Panc1 (cell line): ENCODE measurements at regions not wholly inside any gene's neighbourhood (a gene's known extent, or its start where the extent isn't known, plus 50 kb on each side); places are given as distances from the start of the nearest gene placed in this dataset.

Experiments used
- ATAC-seq: fragments of 200-7000 bp; cut with Tn5 transposase; 2 replicates; pipeline ENCODE4 v1.9.1; 2020; ENCODE audit warnings: mild to moderate bottlenecking, moderate library complexity
- BruUV-seq: library from RNA; stranded (reverse); fragments of 400-500 nt; replicated peaks from 2 replicates; lab custom pipeline; 2021; lab: Mats Ljungman, UMichigan
- CTCF ChIA-PET: fragments of 300-600 bp; sonication (Branson Sonifier 250); formaldehyde crosslinking; loops from one replicate; lab custom pipeline; 2022; ENCODE audit warnings: antibody characterized with exemption; lab: Charles Lee
- POLR2A ChIA-PET: fragments of 300-600 bp; sonication (Branson Sonifier 250); formaldehyde crosslinking; loops from one replicate; lab custom pipeline; 2022; ENCODE audit warnings: antibody characterized with exemption; lab: Charles Lee
- DNase-seq: peaks from one replicate; pipeline ENCODE4 v3.0.0-alpha.2; 2010; ENCODE audit warnings: low read depth, low spot score
- H3K27ac ChIP-seq: 2 replicates; pipeline ENCODE4 v1.5.1; 2011; ENCODE audit warnings: mild to moderate bottlenecking, low read length, inconsistent platforms
- H3K27me3 ChIP-seq: fragments of 200-500 bp; sonication (Bioruptor generic); 2 replicates; pipeline ENCODE4 v1.6.0; 2014; ENCODE audit warnings: low read length, inconsistent platforms; ENCODE audit not compliant: control insufficient read depth, insufficient read depth
- H3K36me3 ChIP-seq: fragments of 200-500 bp; sonication (Bioruptor generic); 2 replicates; pipeline ENCODE4 v1.5.1; 2014; ENCODE audit warnings: inconsistent platforms, mild to moderate bottlenecking, low read length, moderate library complexity; ENCODE audit not compliant: control insufficient read depth, insufficient read depth
- H3K4me1 ChIP-seq: 2 replicates; pipeline ENCODE4 v1.5.1; 2011; ENCODE audit warnings: inconsistent platforms, mild to moderate bottlenecking, low read length, moderate library complexity; ENCODE audit not compliant: control insufficient read depth, insufficient read depth
- H3K4me3 ChIP-seq, 2 experiments: 2 replicates each; pipeline ENCODE4 v1.5.1; 2011 to 2012; ENCODE audit warnings: low read depth in 2 of 2, low read length in 2 of 2, mild to moderate bottlenecking in 2 of 2, inconsistent platforms in 1 of 2, moderate library complexity in 1 of 2
- H3K9me3 ChIP-seq: fragments of 200-500 bp; sonication (Bioruptor generic); 2 replicates; pipeline ENCODE4 v1.5.1; 2014; ENCODE audit warnings: low read depth, mild to moderate bottlenecking, inconsistent platforms, low read length, moderate library complexity; ENCODE audit not compliant: control insufficient read depth, insufficient read depth
- POLR2AphosphoS5 ChIP-seq: IDR thresholded peaks from 2 replicates; pipeline ENCODE4 v1.6.1; 2012; ENCODE audit warnings: mild to moderate bottlenecking, low read depth, low read length, moderate library complexity
- SIN3A ChIP-seq: IDR thresholded peaks from 2 replicates; pipeline ENCODE4 v1.6.1; 2012; ENCODE audit warnings: low read depth, mild to moderate bottlenecking, low read length, moderate library complexity, borderline replicate concordance; ENCODE audit not compliant: insufficient read depth
- TCF7L2 ChIP-seq: IDR thresholded peaks from 2 replicates; pipeline ENCODE4 v1.6.1; 2011; ENCODE audit warnings: mild to moderate bottlenecking, low read depth, low read length, inconsistent platforms
- in situ Hi-C: cut with HindIII; loops from 2 replicates; pipeline ENCODE4 v1.10.0; 2016; ENCODE audit warnings: low sequenced_read_pairs, low pct_unique_long_range_greater_than_20kb
- intact Hi-C: fragments of 100-400 bp; cut with micrococcal nuclease; formaldehyde crosslinking; loops from one replicate; pipeline ENCODE4 v1.10.0; 2022; ENCODE audit not compliant: unreplicated experiment
- TF ChIP-seq, protein P1 (sequence below): fragments of 450-650 bp; IDR thresholded peaks from 2 replicates; pipeline ENCODE4 v1.5.1; 2017; ENCODE audit warnings: mild to moderate bottlenecking
- TF ChIP-seq, protein P2 (sequence below), 2 experiments: IDR thresholded peaks; 2 replicates each; pipeline ENCODE4 v1.6.1; 2011 to 2012; ENCODE audit warnings: low read depth in 2 of 2, control low read depth in 1 of 2, low read length in 1 of 2, mild to moderate bottlenecking in 1 of 2, moderate library complexity in 1 of 2; ENCODE audit not compliant: insufficient read depth in 1 of 2

DNA sequence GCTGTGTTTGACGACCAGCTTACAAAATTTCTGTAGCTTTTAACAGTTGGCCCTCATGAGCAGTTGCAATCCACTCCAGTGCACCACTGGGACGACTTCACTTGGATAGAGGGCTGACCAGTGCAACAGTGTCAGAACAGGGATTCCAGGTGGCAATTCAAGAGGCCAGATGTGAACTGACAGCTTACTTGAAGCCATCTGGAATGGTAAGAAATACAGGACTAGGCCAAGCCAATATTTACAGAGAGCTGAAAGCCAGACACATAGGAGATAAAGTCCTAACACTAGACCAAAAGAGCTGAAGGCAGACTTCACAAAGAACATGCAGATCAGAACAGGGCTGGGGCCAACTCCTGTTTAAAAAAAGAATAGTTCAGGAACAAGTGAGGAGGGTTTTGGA lies 93.5 kb upstream of the NFIA start:
- BruUV-seq = no TSS peak
- in situ Hi-C loops (no loop called here), intact Hi-C loops (no loop called here)
- Histone ChIP-seq H3K36me3 (no peaks in the 10 kb centered on the region), H3K4me3 (no peak overlapping the region), H3K27ac (no peak overlapping the region), H3K9me3 (no peaks in the 10 kb centered on the region), H3K27me3 (no peaks in the 10 kb centered on the region), H3K4me1 (no peaks in the 10 kb centered on the region)
- no peak for ATAC-seq
- ChIA-PET POLR2A (interaction anchor here (0.6 kb wide), 1 partner anchor 93 kb away, joined by 4 read pairs; the partner anchor contains the start of gene NFIA), CTCF (no interaction called here)
- TF ChIP-seq, protein P1, sequence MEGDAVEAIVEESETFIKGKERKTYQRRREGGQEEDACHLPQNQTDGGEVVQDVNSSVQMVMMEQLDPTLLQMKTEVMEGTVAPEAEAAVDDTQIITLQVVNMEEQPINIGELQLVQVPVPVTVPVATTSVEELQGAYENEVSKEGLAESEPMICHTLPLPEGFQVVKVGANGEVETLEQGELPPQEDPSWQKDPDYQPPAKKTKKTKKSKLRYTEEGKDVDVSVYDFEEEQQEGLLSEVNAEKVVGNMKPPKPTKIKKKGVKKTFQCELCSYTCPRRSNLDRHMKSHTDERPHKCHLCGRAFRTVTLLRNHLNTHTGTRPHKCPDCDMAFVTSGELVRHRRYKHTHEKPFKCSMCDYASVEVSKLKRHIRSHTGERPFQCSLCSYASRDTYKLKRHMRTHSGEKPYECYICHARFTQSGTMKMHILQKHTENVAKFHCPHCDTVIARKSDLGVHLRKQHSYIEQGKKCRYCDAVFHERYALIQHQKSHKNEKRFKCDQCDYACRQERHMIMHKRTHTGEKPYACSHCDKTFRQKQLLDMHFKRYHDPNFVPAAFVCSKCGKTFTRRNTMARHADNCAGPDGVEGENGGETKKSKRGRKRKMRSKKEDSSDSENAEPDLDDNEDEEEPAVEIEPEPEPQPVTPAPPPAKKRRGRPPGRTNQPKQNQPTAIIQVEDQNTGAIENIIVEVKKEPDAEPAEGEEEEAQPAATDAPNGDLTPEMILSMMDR = no peak
- TF ChIP-seq POLR2AphosphoS5 (no peak), SIN3A (no peak), TCF7L2 (no peak)
- TF ChIP-seq, protein P2, sequence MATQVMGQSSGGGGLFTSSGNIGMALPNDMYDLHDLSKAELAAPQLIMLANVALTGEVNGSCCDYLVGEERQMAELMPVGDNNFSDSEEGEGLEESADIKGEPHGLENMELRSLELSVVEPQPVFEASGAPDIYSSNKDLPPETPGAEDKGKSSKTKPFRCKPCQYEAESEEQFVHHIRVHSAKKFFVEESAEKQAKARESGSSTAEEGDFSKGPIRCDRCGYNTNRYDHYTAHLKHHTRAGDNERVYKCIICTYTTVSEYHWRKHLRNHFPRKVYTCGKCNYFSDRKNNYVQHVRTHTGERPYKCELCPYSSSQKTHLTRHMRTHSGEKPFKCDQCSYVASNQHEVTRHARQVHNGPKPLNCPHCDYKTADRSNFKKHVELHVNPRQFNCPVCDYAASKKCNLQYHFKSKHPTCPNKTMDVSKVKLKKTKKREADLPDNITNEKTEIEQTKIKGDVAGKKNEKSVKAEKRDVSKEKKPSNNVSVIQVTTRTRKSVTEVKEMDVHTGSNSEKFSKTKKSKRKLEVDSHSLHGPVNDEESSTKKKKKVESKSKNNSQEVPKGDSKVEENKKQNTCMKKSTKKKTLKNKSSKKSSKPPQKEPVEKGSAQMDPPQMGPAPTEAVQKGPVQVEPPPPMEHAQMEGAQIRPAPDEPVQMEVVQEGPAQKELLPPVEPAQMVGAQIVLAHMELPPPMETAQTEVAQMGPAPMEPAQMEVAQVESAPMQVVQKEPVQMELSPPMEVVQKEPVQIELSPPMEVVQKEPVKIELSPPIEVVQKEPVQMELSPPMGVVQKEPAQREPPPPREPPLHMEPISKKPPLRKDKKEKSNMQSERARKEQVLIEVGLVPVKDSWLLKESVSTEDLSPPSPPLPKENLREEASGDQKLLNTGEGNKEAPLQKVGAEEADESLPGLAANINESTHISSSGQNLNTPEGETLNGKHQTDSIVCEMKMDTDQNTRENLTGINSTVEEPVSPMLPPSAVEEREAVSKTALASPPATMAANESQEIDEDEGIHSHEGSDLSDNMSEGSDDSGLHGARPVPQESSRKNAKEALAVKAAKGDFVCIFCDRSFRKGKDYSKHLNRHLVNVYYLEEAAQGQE (IDR thresholded peaks at IDR 0.05; ENCODE audit: insufficient read depth in 1 of 2, low read depth in 2 of 2, low read length in 1 of 2) = no peak
- DNase-seq = no peak

DNA sequence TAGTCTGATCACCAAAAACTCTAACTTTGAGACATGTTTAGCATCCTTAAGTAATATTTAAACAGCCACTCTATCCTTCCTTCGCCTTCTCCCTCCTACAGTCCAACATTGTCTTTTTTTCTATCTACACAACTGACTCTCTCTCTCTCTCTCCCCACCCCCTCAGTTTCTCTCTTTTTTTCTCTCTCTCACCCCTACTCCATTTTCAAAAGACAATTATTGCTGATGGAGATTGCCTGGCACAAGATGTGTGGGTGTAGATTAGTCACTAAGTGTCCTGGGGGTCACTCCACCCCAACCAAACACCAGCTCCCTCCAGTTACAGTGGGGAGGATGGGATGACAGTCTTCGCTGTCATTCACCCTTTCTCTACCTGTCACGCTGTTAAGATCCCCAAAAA lies 94.5 kb upstream of the NFIA start:
- no TSS peak for BruUV-seq
- H3K27ac ChIP-seq = no peak overlapping the region
- no peak overlapping the region for H3K4me3 ChIP-seq
- in situ Hi-C loops (no loop called here), intact Hi-C loops (no loop called here)
- no peak for DNase-seq
- H3K9me3 ChIP-seq = no peaks in the 10 kb centered on the region
- H3K27me3 ChIP-seq = no peaks in the 10 kb centered on the region
- no peak for ATAC-seq
- CTCF ChIA-PET = no interaction called here
- no peaks in the 10 kb centered on the region for H3K4me1 ChIP-seq
- H3K36me3 ChIP-seq = no peaks in the 10 kb centered on the region
- TF ChIP-seq SIN3A (no peak), POLR2AphosphoS5 (no peak), TCF7L2 (no peak)
- TF ChIP-seq, protein P1 = no peak
- TF ChIP-seq, protein P2 (IDR thresholded peaks at IDR 0.05; ENCODE audit: insufficient read depth in 1 of 2, low read depth in 2 of 2, low read length in 1 of 2) = no peak
- POLR2A ChIA-PET = no interaction called here
